ENCODE measurements at regions not wholly inside any gene's neighbourhood (a gene's known extent, or its start where the extent isn't known, plus 50 kb on each side); places are given as distances from the start of the nearest gene placed in this dataset.

GRCh38 chr17:52681480-52681879 is 523.0 kb upstream of the CA10 start:
- no peak for DNase-seq
- no peak for FAIRE-seq
- Histone ChIP-seq H3K9ac (ENCODE audit: low read length in 3 of 3) (no peak overlapping the region), H3K4me3 (ENCODE audit: low read length in 3 of 3) (no peak overlapping the region), H3K9me3 (ENCODE audit: control insufficient read depth in 2 of 3, insufficient read depth in 1 of 3, low read length in 3 of 3) (no peaks in the 10 kb centered on the region), H3K27me3 (ENCODE audit: control insufficient read depth, insufficient read depth, low read length) (no peaks in the 10 kb centered on the region), H3K4me1 (ENCODE audit: control insufficient read depth in 2 of 3, insufficient read depth in 2 of 3, low read depth in 1 of 3, low read length in 3 of 3) (no peaks in the 10 kb centered on the region), H3K36me3 (ENCODE audit: control insufficient read depth in 2 of 3, insufficient read depth in 3 of 3, low read length in 3 of 3) (no peaks in the 10 kb centered on the region), H3K27ac (ENCODE audit: low read depth in 2 of 2, low read length in 2 of 2) (no peak overlapping the region)
- intact Hi-C loops (cut with DNase I) = no loop called here
- TF ChIP-seq, protein P1, sequence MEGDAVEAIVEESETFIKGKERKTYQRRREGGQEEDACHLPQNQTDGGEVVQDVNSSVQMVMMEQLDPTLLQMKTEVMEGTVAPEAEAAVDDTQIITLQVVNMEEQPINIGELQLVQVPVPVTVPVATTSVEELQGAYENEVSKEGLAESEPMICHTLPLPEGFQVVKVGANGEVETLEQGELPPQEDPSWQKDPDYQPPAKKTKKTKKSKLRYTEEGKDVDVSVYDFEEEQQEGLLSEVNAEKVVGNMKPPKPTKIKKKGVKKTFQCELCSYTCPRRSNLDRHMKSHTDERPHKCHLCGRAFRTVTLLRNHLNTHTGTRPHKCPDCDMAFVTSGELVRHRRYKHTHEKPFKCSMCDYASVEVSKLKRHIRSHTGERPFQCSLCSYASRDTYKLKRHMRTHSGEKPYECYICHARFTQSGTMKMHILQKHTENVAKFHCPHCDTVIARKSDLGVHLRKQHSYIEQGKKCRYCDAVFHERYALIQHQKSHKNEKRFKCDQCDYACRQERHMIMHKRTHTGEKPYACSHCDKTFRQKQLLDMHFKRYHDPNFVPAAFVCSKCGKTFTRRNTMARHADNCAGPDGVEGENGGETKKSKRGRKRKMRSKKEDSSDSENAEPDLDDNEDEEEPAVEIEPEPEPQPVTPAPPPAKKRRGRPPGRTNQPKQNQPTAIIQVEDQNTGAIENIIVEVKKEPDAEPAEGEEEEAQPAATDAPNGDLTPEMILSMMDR (IDR thresholded peaks at IDR 0.05; ENCODE audit: borderline replicate concordance, extremely low read depth, insufficient read depth) = no peak

DNA sequence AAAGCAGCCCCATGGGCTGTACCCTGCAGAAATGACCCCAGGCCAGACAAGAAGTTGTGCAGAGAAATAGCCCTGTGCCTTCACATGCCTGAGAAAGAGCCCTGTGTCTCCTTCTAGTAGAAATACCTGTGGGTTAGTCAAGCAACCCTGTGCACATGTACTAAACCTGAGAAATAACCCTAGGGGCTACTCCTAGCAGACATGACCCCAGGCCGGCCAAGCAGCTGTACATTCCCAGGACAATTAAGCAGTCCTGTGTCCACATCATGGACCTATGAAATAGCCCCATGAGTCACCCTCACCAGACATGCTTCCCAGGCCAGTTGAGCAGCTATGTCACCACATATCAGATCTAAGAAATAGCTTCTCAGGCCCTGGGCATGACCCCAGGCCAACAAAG is 519.7 kb upstream of the CA10 start:
- no peak overlapping the region for H3K9ac ChIP-seq (ENCODE audit: low read length in 3 of 3)
- H3K27me3 ChIP-seq (ENCODE audit: control insufficient read depth, insufficient read depth, low read length) = no peaks in the 10 kb centered on the region
- intact Hi-C loops (cut with DNase I) = no loop called here
- no peak for DNase-seq
- H3K36me3 ChIP-seq (ENCODE audit: control insufficient read depth in 2 of 3, insufficient read depth in 3 of 3, low read length in 3 of 3) = no peaks in the 10 kb centered on the region
- H3K4me3 ChIP-seq (ENCODE audit: low read length in 3 of 3) = no peak overlapping the region
- H3K4me1 ChIP-seq (ENCODE audit: control insufficient read depth in 2 of 3, insufficient read depth in 2 of 3, low read depth in 1 of 3, low read length in 3 of 3) = no peaks in the 10 kb centered on the region
- FAIRE-seq = no peak
- TF ChIP-seq, protein P1 (IDR thresholded peaks at IDR 0.05; ENCODE audit: borderline replicate concordance, extremely low read depth, insufficient read depth) = no peak
- no peaks in the 10 kb centered on the region for H3K9me3 ChIP-seq (ENCODE audit: control insufficient read depth in 2 of 3, insufficient read depth in 1 of 3, low read length in 3 of 3)
- H3K27ac ChIP-seq (ENCODE audit: low read depth in 2 of 2, low read length in 2 of 2) = no peak overlapping the region

- FAIRE-seq (no peak), DNase-seq (peak in 2 of 5 donors; percentile 1)
- Histone ChIP-seq H3K4me3 (ENCODE audit: low read length in 3 of 3) (no peak overlapping the region), H3K27ac (ENCODE audit: low read depth in 2 of 2, low read length in 2 of 2) (no peak overlapping the region), H3K36me3 (ENCODE audit: control insufficient read depth in 2 of 3, insufficient read depth in 3 of 3, low read length in 3 of 3) (no peaks in the 10 kb centered on the region), H3K4me1 (ENCODE audit: control insufficient read depth in 2 of 3, insufficient read depth in 2 of 3, low read depth in 1 of 3, low read length in 3 of 3) (no peaks in the 10 kb centered on the region), H3K9ac (ENCODE audit: low read length in 3 of 3) (no peak overlapping the region), H3K9me3 (ENCODE audit: control insufficient read depth in 2 of 3, insufficient read depth in 1 of 3, low read length in 3 of 3) (no peaks in the 10 kb centered on the region), H3K27me3 (ENCODE audit: control insufficient read depth, insufficient read depth, low read length) (no peaks in the 10 kb centered on the region)
- TF ChIP-seq, protein P1 (IDR thresholded peaks at IDR 0.05; ENCODE audit: borderline replicate concordance, extremely low read depth, insufficient read depth) = no peak
- intact Hi-C loops (cut with DNase I) = no loop called here
These were observed 516.2 kb upstream of the CA10 start for GRCh38 chr17:52674686-52675085.

- TF ChIP-seq, protein P1 (IDR thresholded peaks at IDR 0.05; ENCODE audit: borderline replicate concordance, extremely low read depth, insufficient read depth) = no peak
- no peak overlapping the region for H3K27ac ChIP-seq (ENCODE audit: low read depth in 2 of 2, low read length in 2 of 2)
- no peak for DNase-seq
- intact Hi-C loops (cut with DNase I) = no loop called here
- H3K36me3 ChIP-seq (ENCODE audit: control insufficient read depth in 2 of 3, insufficient read depth in 3 of 3, low read length in 3 of 3) = no peaks in the 10 kb centered on the region
- H3K4me3 ChIP-seq (ENCODE audit: low read length in 3 of 3) = no peak overlapping the region
- H3K27me3 ChIP-seq (ENCODE audit: control insufficient read depth, insufficient read depth, low read length) = no peaks in the 10 kb centered on the region
- no peak for FAIRE-seq
- no peaks in the 10 kb centered on the region for H3K9me3 ChIP-seq (ENCODE audit: control insufficient read depth in 2 of 3, insufficient read depth in 1 of 3, low read length in 3 of 3)
- H3K9ac ChIP-seq (ENCODE audit: low read length in 3 of 3) = no peak overlapping the region
- H3K4me1 ChIP-seq (ENCODE audit: control insufficient read depth in 2 of 3, insufficient read depth in 2 of 3, low read depth in 1 of 3, low read length in 3 of 3) = no peaks in the 10 kb centered on the region
These were observed 515.3 kb upstream of the CA10 start for GRCh38 chr17:52673791-52674190.

Data from kidney (tissue), 13 donors.